GM18508 (cell line): ENCODE measurements at regions not wholly inside any gene's neighbourhood (a gene's known extent, or its start where the extent isn't known, plus 50 kb on each side); places are given as distances from the start of the nearest gene placed in this dataset.

Source experiments
- ATAC-seq: cut with Tn5 transposase; IDR thresholded peaks from one replicate; pipeline ENCODE4 v1.9.1; 2021; ENCODE audit warnings: moderate number of reproducible peaks; ENCODE audit not compliant: insufficient read depth, unreplicated experiment

- ATAC-seq: no peak
Measured at GRCh38 chr11:32262367-32262766, 171.5 kb downstream of the RCN1 start.

DNA sequence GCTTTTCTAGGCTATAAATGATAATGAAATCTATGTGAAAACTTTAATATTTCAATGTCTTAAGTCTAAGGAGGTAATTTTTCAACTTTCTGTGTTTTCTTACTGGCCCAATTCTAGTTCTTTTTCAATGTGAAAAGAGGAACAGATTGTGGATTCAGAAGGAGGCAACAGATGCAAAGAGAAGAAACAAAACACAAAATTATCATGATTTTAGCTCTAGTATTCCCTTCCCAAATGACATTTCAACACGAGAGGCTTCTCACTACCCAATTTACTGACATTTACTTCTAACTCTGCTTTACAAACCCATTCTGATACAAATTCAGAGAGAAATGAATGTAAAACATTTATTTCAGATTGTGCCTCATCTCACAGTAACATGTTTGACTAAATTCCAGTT is 169.4 kb downstream of the WT1 start:
- no peak for ATAC-seq

GRCh38 chr11:32266601-32267000 is 168.7 kb downstream of the WT1 start:
- ATAC-seq: no peak

- no peak for ATAC-seq
Measured at GRCh38 chr11:32267679-32268187, 167.6 kb downstream of the WT1 start.

- ATAC-seq: no peak
Measured at GRCh38 chr11:32273931-32274330, 161.4 kb downstream of the WT1 start.

- ATAC-seq: no peak
Measured at GRCh38 chr11:32279672-32280071, 155.7 kb downstream of the WT1 start.

GRCh38 chr11:32280339-32280738 is 155.0 kb downstream of the WT1 start:
- ATAC-seq: no peak

DNA sequence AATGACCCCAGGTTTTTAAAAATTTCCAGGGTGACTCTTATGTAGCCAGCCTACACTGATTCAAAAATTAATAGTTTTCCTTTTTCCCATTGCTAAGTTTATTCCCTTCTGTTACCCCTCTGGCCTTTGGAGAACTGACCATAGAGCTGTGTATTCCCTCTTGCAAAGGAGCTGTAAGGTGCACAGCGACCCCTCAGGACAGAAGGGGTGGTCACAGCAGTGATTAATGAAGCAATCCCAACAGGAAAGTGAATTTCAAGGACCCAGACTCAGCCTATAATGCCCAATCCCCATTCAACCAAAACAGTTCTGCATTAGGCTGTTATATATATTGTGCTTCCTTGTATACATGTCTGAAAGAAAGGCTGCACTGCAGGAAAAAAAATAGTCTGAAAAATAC is 147.1 kb downstream of the WT1 start:
- no peak for ATAC-seq

- ATAC-seq: no peak
Measured at GRCh38 chr11:32289701-32290100, 145.6 kb downstream of the WT1 start.

GRCh38 chr11:32290783-32291182 is 144.6 kb downstream of the WT1 start:
- no peak for ATAC-seq

GRCh38 chr11:32297611-32298011 is 137.7 kb downstream of the WT1 start:
- no peak for ATAC-seq

- no peak for ATAC-seq
Measured at GRCh38 chr11:32302826-32303225, 132.5 kb downstream of the WT1 start.

GRCh38 chr11:32304521-32304920 is 130.8 kb downstream of the WT1 start:
- no peak for ATAC-seq

- ATAC-seq: no peak
Measured at GRCh38 chr11:32305460-32305859, 129.9 kb downstream of the WT1 start.

GRCh38 chr11:32307471-32307870 is 127.9 kb downstream of the WT1 start:
- no peak for ATAC-seq

DNA sequence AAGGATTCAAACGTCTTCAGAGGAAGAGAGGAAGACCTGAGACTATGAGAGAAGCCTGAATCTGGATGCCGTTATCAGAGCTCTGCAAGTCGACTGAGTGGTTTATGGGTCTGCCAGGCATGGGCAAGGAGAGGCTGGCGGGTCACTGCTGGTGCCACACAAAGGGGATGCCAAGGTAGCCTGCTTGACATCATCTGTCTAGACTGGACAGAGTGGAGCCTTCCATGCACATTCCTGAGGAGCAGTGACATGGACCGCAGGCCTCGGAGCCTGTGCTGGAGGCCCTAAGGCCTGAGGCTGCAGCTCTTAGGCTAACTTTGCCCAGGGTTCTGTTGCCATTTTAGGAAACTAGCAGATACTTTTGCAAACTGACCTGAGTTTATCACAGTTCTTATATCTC is 127.4 kb downstream of the WT1 start:
- no peak for ATAC-seq

GRCh38 chr11:32309530-32310213 is 125.7 kb downstream of the WT1 start:
- no peak for ATAC-seq

DNA sequence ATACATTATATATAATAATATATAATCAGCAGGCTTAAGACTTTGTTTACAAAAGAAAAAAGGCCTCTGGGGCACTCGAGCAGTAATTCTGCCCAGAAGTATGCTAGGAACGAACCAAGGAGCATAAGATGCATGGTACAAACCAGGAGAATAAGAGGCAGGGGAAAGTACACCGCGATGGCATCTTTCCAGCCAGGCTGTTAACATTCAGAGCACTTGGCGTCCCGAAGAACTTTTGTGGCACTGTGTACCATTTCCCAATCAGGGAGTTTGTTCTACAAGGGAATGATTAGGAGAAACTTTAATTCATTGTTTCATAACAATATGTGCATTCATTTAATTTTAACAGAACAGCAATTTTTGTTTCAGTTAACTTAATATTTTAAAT is 125.1 kb downstream of the WT1 start:
- no peak for ATAC-seq

DNA sequence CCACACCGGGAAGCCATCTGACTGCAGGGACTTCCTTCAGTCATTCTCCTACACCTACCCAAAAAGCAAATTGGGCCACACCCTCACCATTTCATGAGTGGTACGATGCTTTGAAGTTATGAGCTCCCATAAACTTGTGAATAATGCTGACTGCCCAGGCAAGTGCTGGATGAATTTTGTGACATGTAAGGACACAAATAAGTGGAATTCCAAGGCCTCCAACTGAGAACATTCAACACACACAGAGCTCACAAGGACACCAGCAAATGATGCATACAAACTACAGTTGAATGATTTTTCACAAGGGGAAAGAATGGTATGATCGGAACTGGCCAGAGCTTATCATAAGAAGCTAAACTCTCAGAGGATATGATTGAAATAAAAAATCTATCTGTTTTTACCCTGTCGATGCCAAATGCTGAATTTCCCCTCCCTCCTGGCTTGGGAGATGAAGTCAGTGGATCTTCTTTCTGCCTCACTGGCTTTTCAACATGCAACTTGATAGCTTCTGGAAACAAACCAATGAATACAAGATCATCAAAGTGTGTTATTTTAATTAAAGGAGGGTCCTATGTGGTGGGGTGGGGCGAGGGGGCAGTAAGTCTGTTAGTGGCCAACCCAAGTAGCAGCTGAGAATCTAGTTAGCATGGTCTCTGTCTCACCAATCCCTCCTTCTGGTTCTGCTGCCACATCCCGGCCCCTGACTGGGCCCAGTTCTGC is 123.8 kb downstream of the WT1 start:
- ATAC-seq: no peak

GRCh38 chr11:32312206-32312817 is 123.0 kb downstream of the WT1 start:
- no peak for ATAC-seq

DNA sequence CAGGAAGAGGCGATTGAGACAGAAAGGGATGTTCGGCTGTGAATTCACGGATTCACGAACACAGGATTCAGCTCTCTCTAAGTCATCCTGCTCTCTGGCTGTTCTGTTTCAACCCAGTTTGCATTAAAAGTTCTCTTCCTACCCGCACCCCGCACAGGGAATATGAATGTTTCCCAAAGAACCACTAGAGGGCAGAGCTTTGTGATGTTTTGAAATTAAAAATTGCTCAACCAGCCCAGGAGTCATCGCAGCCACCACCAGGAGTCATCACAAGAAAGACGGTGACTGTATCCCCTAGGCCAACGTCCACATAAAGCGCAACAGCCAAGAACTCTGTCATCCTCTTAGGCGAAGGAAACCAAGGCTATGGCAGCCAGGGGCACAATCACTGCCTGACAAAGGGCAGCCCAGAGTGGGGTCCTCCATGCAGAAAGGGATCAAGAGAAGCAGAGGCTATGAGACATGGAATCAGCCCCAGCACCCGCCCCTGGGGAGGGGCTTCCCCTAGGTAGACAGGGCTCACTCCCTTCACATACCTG is 122.4 kb downstream of the WT1 start:
- no peak for ATAC-seq
